Large intestine (tissue), 3 donors: ENCODE measurements at regions not wholly inside any gene's neighbourhood (a gene's known extent, or its start where the extent isn't known, plus 50 kb on each side); places are given as distances from the start of the nearest gene placed in this dataset.
A peak's percentile ranks its signal among the peaks of the same experiment; 100 is the strongest.

ENCODE experiments used
- DNase-seq, 2 donors: peaks; one replicate each; pipeline versions ENCODE4 v3.0.0 to v3.0.0-alpha.2; 2013
- H3K27ac ChIP-seq: one replicate; pipeline ENCODE4 v1.5.1; 2013; ENCODE audit warnings: low read length
- H3K27me3 ChIP-seq: 2 replicates; pipeline ENCODE4 v1.6.1; 2013; ENCODE audit warnings: low read length; ENCODE audit not compliant: control insufficient read depth, insufficient read depth
- H3K36me3 ChIP-seq: 2 replicates; pipeline ENCODE4 v1.6.1; 2013; ENCODE audit warnings: low read length; ENCODE audit not compliant: control insufficient read depth, insufficient read depth
- H3K4me1 ChIP-seq: one replicate; pipeline ENCODE4 v1.6.1; 2013; ENCODE audit warnings: low read length; ENCODE audit not compliant: control insufficient read depth, insufficient read depth
- H3K4me3 ChIP-seq: one replicate; pipeline ENCODE4 v1.5.1; 2013; ENCODE audit warnings: low read length
- H3K9me3 ChIP-seq: one replicate; pipeline ENCODE4 v1.6.1; 2013; ENCODE audit warnings: mild to moderate bottlenecking, low read depth, low read length, moderate library complexity; ENCODE audit not compliant: control insufficient read depth
- WGBS: methylation state at CpG from one replicate; pipeline ENCODE4 v1.1.5; 2013; ENCODE audit warnings: low lambda C conversion rate; ENCODE audit not compliant: insufficient coverage; 5-methylcytosine and 5-hydroxymethylcytosine counted together

DNA sequence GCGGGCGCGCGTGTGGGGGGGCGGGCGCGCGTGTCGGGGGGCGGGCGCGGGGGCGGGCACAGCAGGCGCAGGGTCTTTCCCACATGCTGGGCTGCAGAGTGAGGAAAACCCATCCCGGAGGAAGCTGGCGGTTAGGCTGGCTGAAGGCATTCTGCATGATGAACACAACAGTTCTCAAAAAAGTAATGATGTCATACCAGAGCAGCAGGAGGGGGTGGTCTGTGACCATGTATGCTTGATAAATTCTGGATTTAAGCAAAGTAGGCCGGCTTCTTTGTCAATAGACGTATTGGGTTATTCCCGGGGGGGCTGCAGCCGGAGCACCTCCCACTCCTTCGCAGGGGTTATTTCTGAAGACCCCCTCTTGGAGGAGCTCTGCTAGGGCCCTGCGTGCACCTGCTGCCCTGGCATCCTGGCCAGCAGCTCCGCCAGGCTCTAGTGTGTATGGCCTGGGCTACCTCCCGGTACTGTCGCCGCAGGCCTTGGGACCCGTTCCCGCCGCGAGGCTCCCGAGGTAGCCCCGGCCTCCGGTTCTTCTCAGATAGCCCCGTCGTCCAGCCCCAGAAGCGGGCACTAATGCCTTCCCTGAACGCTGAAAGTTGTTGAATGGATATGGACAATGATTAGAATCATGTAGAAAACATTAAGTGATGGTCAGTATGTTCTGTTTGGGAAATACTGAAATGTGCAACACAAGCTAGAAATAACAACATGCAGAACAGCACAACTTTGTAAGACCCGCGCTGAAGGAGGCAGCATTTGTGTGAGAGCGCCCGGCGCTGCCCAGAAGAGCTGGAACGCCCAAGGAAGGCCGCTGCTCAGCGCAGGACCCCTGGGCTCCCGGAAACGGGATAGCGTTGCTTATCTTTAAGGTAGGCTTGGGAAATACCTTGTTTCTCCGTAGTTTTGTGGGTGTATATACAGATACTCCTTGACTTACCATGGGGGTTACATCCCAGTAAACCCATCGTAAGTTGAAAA is 101.4 kb upstream of the RAB6C start:
- Histone ChIP-seq H3K4me3 (peak overlapping the region; percentile 55), H3K9me3 (no peaks in the 10 kb centered on the region), H3K27ac (peak overlapping the region; percentile 59), H3K27me3 (no peaks in the 10 kb centered on the region), H3K36me3 (no peaks in the 10 kb centered on the region), H3K4me1 (peaks cover 4% of the 10 kb centered on the region)
- whole genome bisulfite sequencing = no CpG with 5 or more reads among the region's 50 CpGs
- peak; percentile 51 to 71 for DNase-seq

DNA sequence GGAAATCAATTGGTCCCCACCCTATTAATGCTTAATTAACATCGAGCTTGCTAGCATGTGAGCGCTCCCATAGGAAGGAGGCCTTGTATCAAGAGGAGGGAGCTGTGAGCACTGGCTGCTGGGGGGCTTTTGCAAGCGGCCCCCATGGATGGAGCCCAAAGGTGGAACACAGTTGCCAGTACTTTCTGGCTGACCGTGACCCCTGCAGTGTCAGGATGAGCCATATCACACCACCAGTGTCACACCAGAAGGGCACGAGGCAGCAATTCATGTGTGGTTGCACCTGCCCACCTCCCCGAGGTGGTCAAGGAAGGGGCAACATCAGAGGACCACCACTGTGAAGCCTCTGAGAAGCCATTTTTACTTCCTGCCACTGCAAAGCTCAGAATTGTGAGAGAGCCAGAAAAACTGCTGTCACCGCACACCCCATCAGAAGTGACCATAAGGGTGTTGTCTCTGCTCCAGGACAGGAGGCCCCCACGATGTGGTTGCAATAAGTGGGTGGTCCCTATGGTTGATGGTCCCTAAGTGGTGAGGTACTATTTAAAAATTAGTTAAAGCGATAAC is 99.8 kb upstream of the RAB6C start:
- WGBS = 100% methylated on average over 1 of the region's 9 CpGs
- H3K4me3 ChIP-seq = no peak overlapping the region
- no peaks in the 10 kb centered on the region for H3K9me3 ChIP-seq
- H3K36me3 ChIP-seq = no peaks in the 10 kb centered on the region
- peaks cover 4% of the 10 kb centered on the region for H3K4me1 ChIP-seq
- no peak for DNase-seq
- H3K27ac ChIP-seq = no peak overlapping the region
- no peaks in the 10 kb centered on the region for H3K27me3 ChIP-seq

GRCh38 chr2:129880309-129880708 is 99.2 kb upstream of the RAB6C start:
- no peak for DNase-seq
- Histone ChIP-seq H3K27ac (no peak overlapping the region), H3K9me3 (no peaks in the 10 kb centered on the region)

GRCh38 chr2:129880971-129881370 is 98.5 kb upstream of the RAB6C start:
- Histone ChIP-seq H3K9me3 (no peaks in the 10 kb centered on the region), H3K27ac (no peak overlapping the region), H3K27me3 (peaks cover 6% of the 10 kb centered on the region), H3K4me1 (peaks cover 4% of the 10 kb centered on the region), H3K36me3 (no peaks in the 10 kb centered on the region), H3K4me3 (no peak overlapping the region)
- no peak for DNase-seq
- WGBS = no CpG with 5 or more reads among the region's 6 CpGs

More at GRCh38 chr2:129880309-129880708, 99.2 kb upstream of the RAB6C start:
- H3K4me3 ChIP-seq = no peak overlapping the region
- no peaks in the 10 kb centered on the region for H3K36me3 ChIP-seq
- no CpG with 5 or more reads among the region's 5 CpGs for WGBS
- H3K27me3 ChIP-seq = no peaks in the 10 kb centered on the region
- peaks cover 4% of the 10 kb centered on the region for H3K4me1 ChIP-seq

DNA sequence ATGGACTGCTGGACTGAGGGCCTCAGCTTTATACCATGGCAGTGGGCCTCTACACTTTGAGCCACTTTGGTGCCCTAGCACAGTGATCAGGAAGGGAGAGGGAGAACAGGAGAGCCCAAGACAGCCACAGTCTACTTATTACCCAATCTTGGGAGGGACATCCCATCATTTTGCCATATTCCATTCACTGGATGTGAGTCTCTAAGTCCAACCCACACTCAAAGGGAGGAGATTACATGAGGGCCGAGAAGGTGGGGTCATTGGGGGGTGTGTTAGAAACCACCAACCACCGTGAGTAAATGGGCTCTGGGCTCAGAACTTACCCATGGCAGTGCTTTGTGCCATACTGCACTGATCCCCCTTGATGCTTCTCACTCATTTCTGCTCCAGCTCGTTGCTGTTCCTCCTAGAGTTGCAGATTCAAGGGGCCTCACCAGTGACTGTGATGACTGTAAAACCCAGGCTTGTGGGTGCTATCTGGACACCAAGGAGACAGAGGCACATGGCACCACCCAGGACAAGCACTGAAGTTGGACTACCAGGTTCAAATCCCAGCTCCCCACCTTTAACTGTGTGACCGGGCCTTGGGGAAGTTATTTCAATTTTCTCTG is 97.6 kb upstream of the RAB6C start:
- Histone ChIP-seq H3K4me3 (no peak overlapping the region), H3K27ac (no peak overlapping the region), H3K36me3 (no peaks in the 10 kb centered on the region), H3K4me1 (peaks cover 1% of the 10 kb centered on the region), H3K9me3 (no peaks in the 10 kb centered on the region), H3K27me3 (peaks cover 6% of the 10 kb centered on the region)
- WGBS = no CpG with 5 or more reads among the region's 4 CpGs
- DNase-seq = no peak

DNA sequence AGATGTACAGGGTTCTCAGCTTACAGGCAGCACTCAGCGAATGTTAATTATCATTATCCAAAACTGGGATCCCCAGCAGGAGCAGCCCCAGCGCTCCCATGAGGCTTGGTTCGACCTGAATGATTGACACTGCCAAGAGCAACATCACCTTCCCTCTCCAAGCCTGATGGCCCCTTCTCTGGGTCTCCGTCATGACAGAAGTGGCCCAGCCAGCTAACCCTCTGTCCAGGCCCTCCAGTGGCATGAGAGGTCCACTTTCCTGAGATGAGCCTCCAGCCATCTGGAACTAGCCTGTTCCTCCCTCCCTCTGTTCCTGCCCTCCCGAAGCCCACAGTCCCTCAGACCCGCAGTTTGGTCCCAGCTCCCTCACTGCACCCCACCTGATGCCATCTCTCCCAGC is 97.0 kb upstream of the RAB6C start:
- Histone ChIP-seq H3K27me3 (peaks cover 6% of the 10 kb centered on the region), H3K27ac (no peak overlapping the region), H3K4me3 (no peak overlapping the region), H3K36me3 (no peaks in the 10 kb centered on the region), H3K9me3 (no peaks in the 10 kb centered on the region), H3K4me1 (no peaks in the 10 kb centered on the region)
- WGBS = 100% methylated on average over 2 of the region's 6 CpGs
- DNase-seq = no peak

- Histone ChIP-seq H3K4me1 (no peaks in the 10 kb centered on the region), H3K27me3 (peaks cover 11% of the 10 kb centered on the region), H3K9me3 (no peaks in the 10 kb centered on the region), H3K36me3 (no peaks in the 10 kb centered on the region), H3K27ac (no peak overlapping the region), H3K4me3 (no peak overlapping the region)
- no peak for DNase-seq
- no CpG with 5 or more reads among the region's 3 CpGs for WGBS
Measured at GRCh38 chr2:129883121-129883520, 96.3 kb upstream of the RAB6C start.

- Histone ChIP-seq H3K4me3 (no peak overlapping the region), H3K9me3 (no peaks in the 10 kb centered on the region), H3K36me3 (no peaks in the 10 kb centered on the region), H3K27ac (no peak overlapping the region), H3K4me1 (no peaks in the 10 kb centered on the region), H3K27me3 (peaks cover 16% of the 10 kb centered on the region)
- no CpG with 5 or more reads among the region's 4 CpGs for WGBS
- no peak for DNase-seq
Measured at GRCh38 chr2:129884221-129884786, 95.2 kb upstream of the RAB6C start.

DNA sequence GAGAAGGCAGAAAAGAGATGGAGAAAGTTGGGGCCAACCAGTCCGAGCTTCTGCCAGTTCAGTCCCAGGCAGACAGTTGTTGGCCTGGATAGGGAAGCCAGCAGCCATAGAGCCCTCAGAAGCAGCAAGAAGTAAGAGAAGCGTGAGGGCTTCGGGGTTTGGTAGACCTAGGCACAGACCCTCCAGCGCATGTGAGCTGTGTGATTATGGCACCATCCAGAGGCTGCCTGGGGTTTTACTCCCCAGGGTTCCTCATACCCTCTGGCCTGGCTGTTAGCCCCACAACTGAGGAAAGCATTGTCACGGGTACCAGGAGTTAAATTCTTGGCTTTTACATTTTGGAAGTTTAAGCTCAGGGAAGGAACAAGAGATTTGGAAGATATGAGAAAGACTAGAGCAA is 93.7 kb upstream of the RAB6C start:
- no peaks in the 10 kb centered on the region for H3K36me3 ChIP-seq
- WGBS = no CpG with 5 or more reads among the region's 5 CpGs
- no peak for DNase-seq
- H3K4me1 ChIP-seq = no peaks in the 10 kb centered on the region
- peaks cover 20% of the 10 kb centered on the region for H3K27me3 ChIP-seq
- no peak overlapping the region for H3K27ac ChIP-seq
- no peak overlapping the region for H3K4me3 ChIP-seq
- H3K9me3 ChIP-seq = no peaks in the 10 kb centered on the region

DNA sequence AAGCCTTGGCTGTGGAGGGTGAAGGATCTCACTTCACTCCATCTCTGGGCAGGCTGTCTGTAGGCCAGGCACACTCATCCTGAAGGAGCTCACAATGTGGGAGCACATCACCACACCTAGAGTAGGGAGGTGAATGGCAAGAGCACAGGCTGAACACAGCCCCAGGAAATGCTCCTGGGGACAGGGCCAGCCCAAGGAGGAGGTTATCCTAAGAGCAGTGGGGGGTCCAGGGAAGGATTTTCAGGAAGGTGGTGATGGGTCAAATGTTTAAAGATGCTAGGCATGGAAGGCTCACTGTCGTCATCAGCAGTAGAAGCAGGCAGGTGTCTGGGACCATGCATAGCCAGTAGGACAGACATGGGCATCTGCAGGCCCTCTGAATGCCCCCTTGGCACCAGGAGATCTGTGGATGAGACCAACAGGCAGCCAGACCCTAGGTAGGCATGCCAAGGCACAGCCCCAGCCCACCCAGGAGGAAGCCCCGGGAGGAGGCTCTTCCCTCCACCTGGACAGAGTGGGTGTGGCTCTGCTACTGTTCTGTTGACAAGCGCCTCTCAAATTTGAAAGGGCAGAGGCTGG is 91.7 kb upstream of the RAB6C start:
- Histone ChIP-seq H3K36me3 (no peaks in the 10 kb centered on the region), H3K9me3 (no peaks in the 10 kb centered on the region), H3K27me3 (peaks cover 31% of the 10 kb centered on the region), H3K27ac (no peak overlapping the region), H3K4me1 (no peaks in the 10 kb centered on the region), H3K4me3 (no peak overlapping the region)
- no CpG with 5 or more reads among the region's 3 CpGs for WGBS
- no peak for DNase-seq
